ENCODE measurements at regions not wholly inside any gene's neighbourhood (a gene's known extent, or its start where the extent isn't known, plus 50 kb on each side); places are given as distances from the start of the nearest gene placed in this dataset.

GRCh38 chr6:167706313-167707109 is 120.2 kb upstream of the AFDN start:
- TF ChIP-seq CTCF (IDR thresholded peaks at IDR 0.05) = no peak
- no peak for TF ChIP-seq POLR2A (IDR thresholded peaks at IDR 0.05)
